GM21723 (cell line): ENCODE measurements at regions not wholly inside any gene's neighbourhood (a gene's known extent, or its start where the extent isn't known, plus 50 kb on each side); places are given as distances from the start of the nearest gene placed in this dataset.

Source experiments
- ATAC-seq: cut with Tn5 transposase; IDR thresholded peaks from one replicate; pipeline ENCODE4 v1.9.1; 2021; ENCODE audit warnings: mild to moderate bottlenecking, moderate library complexity; ENCODE audit not compliant: unreplicated experiment

- no peak for ATAC-seq
Observed at GRCh38 chr3:106157411-106157810, 288.6 kb upstream of the CBLB start.

- no peak for ATAC-seq
Observed at GRCh38 chr3:106160396-106160795, 291.6 kb upstream of the CBLB start.

- no peak for ATAC-seq
Observed at GRCh38 chr3:106161246-106161645, 292.4 kb upstream of the CBLB start.

GRCh38 chr3:106167728-106168127, 298.9 kb upstream of the CBLB start:
- peak; percentile 54 for ATAC-seq

- no peak for ATAC-seq
Observed at GRCh38 chr3:106168962-106169750, 300.3 kb upstream of the CBLB start.

- ATAC-seq, result no peak
Observed at GRCh38 chr3:106170636-106171035, 301.8 kb upstream of the CBLB start.

GRCh38 chr3:106172101-106172500, 303.3 kb upstream of the CBLB start:
- ATAC-seq, result no peak

- peak; percentile 34 for ATAC-seq
Observed at GRCh38 chr3:106172780-106173179, 304.0 kb upstream of the CBLB start.

- no peak for ATAC-seq
Observed at GRCh38 chr3:106175276-106175675, 306.5 kb upstream of the CBLB start.

GRCh38 chr3:106176734-106177133, 307.9 kb upstream of the CBLB start:
- peak; percentile 94 for ATAC-seq

- ATAC-seq, result no peak
Observed at GRCh38 chr3:106182950-106183511, 314.2 kb upstream of the CBLB start.

- ATAC-seq, result peak; percentile 53
Observed at GRCh38 chr3:106183762-106184391, 315.1 kb upstream of the CBLB start.

- ATAC-seq, result peak; percentile 94
Observed at GRCh38 chr3:106184540-106185457, 316.0 kb upstream of the CBLB start.

GRCh38 chr3:106185949-106186348, 317.1 kb upstream of the CBLB start:
- ATAC-seq, result no peak

- ATAC-seq, result no peak
Observed at GRCh38 chr3:106190296-106190695, 321.5 kb upstream of the CBLB start.

GRCh38 chr3:106191211-106191610, 322.4 kb upstream of the CBLB start:
- ATAC-seq, result no peak

- ATAC-seq, result no peak
Observed at GRCh38 chr3:106191913-106192312, 323.1 kb upstream of the CBLB start.

GRCh38 chr3:106193876-106194275, 325.1 kb upstream of the CBLB start:
- no peak for ATAC-seq

GRCh38 chr3:106194726-106195125, 325.9 kb upstream of the CBLB start:
- ATAC-seq, result no peak

GRCh38 chr3:106197532-106198194, 328.9 kb upstream of the CBLB start:
- no peak for ATAC-seq
